ENCODE measurements at regions not wholly inside any gene's neighbourhood (a gene's known extent, or its start where the extent isn't known, plus 50 kb on each side); places are given as distances from the start of the nearest gene placed in this dataset.

DNA sequence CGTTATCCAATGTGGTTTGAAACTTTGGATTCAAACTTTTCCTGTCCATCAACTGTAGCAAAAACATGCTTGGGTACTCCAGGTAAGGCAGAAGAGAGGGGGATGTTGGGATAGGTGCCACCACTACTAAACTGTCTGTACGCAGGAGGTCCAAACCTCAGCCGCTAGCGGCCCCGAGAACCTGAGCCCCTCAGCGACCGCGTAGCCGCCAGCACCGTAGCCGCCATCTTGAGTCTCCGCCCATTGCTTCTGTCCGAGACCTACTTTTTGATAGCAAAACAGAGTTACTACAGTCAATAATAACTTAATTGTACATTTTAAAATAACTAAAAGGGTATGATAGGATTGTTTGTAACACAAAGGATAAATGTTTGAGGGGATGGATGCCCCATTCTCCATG is 119.9 kb upstream of the GRID2 start:
- Histone ChIP-seq H3K36me3 (replicated peaks in 1 of 2; ENCODE audit: control insufficient read depth in 1 of 2, insufficient read depth in 2 of 2, low read length in 1 of 2) (no peaks in the 10 kb centered on the region), H3K4me1 (ENCODE audit: control insufficient read depth in 1 of 2, insufficient read depth in 2 of 2, low read depth in 1 of 2, low read length in 1 of 2) (no peaks in the 10 kb centered on the region), H3K9ac (no peak overlapping the region), H3K4me2 (no peak overlapping the region), H3K79me2 (ENCODE audit: insufficient read depth) (no peaks in the 10 kb centered on the region), H3K9me3 (no peaks in the 10 kb centered on the region), H2AFZ (ENCODE audit: low read depth) (no peak overlapping the region), H3K27ac (ENCODE audit: low read depth in 2 of 2, low read length in 1 of 2) (no peak overlapping the region), H3F3A (replicated peaks; ENCODE audit: insufficient read depth) (no peaks in the 10 kb centered on the region), H4K20me1 (ENCODE audit: insufficient read depth) (no peaks in the 10 kb centered on the region), H3K27me3 (ENCODE audit: insufficient read depth) (no peaks in the 10 kb centered on the region), H3K9me2 (no peaks in the 10 kb centered on the region), H3K4me3 (ENCODE audit: low read depth in 2 of 2, low read length in 1 of 2) (no peak overlapping the region)
- CTCF ChIA-PET = no interaction called here
- POLR2A ChIA-PET = no interaction called here
- 96% methylated on average over 13 of the region's 13 CpGs for WGBS (ENCODE audit: low lambda C conversion rate)
- TF ChIP-seq TCF12 (IDR thresholded peaks at IDR 0.05) = no peak
- TF ChIP-seq, protein P1, sequence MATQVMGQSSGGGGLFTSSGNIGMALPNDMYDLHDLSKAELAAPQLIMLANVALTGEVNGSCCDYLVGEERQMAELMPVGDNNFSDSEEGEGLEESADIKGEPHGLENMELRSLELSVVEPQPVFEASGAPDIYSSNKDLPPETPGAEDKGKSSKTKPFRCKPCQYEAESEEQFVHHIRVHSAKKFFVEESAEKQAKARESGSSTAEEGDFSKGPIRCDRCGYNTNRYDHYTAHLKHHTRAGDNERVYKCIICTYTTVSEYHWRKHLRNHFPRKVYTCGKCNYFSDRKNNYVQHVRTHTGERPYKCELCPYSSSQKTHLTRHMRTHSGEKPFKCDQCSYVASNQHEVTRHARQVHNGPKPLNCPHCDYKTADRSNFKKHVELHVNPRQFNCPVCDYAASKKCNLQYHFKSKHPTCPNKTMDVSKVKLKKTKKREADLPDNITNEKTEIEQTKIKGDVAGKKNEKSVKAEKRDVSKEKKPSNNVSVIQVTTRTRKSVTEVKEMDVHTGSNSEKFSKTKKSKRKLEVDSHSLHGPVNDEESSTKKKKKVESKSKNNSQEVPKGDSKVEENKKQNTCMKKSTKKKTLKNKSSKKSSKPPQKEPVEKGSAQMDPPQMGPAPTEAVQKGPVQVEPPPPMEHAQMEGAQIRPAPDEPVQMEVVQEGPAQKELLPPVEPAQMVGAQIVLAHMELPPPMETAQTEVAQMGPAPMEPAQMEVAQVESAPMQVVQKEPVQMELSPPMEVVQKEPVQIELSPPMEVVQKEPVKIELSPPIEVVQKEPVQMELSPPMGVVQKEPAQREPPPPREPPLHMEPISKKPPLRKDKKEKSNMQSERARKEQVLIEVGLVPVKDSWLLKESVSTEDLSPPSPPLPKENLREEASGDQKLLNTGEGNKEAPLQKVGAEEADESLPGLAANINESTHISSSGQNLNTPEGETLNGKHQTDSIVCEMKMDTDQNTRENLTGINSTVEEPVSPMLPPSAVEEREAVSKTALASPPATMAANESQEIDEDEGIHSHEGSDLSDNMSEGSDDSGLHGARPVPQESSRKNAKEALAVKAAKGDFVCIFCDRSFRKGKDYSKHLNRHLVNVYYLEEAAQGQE (IDR thresholded peaks at IDR 0.05; ENCODE audit: low read depth, low read length) = no peak
- no peak for TF ChIP-seq FOSL2 (IDR thresholded peaks at IDR 0.05; ENCODE audit: borderline replicate concordance, low read depth)
- TF ChIP-seq NRF1 (IDR thresholded peaks at IDR 0.05; ENCODE audit: low read depth, low read length) = no peak
- no peak for TF ChIP-seq SIN3A (IDR thresholded peaks at IDR 0.05; ENCODE audit: borderline replicate concordance, low read depth, low read length)
- TF ChIP-seq USF1 (IDR thresholded peaks at IDR 0.05; ENCODE audit: borderline replicate concordance, low read depth) = no peak
- no peak for TF ChIP-seq RCOR1 (IDR thresholded peaks at IDR 0.05; ENCODE audit: low read length)
- no peak for TF ChIP-seq RAD21 (IDR thresholded peaks at IDR 0.05; ENCODE audit: low read length)
- no peak for TF ChIP-seq NFIC (IDR thresholded peaks at IDR 0.05; ENCODE audit: borderline replicate concordance)
- no peak for TF ChIP-seq CHD2 (IDR thresholded peaks at IDR 0.05; ENCODE audit: low read length, partially characterized antibody)
- TF ChIP-seq MAX (IDR thresholded peaks at IDR 0.05; ENCODE audit: low read depth) = no peak
- TF ChIP-seq RXRA (IDR thresholded peaks at IDR 0.05; ENCODE audit: borderline replicate concordance, low read depth) = no peak
- no peak for TF ChIP-seq RFX5 (IDR thresholded peaks at IDR 0.05; ENCODE audit: low read length)
- no peak for TF ChIP-seq FOXM1 (IDR thresholded peaks at IDR 0.05; ENCODE audit: low read depth)
- TF ChIP-seq SMC3 (IDR thresholded peaks at IDR 0.05; ENCODE audit: low read depth, low read length) = no peak
- TF ChIP-seq JUND (IDR thresholded peaks at IDR 0.05) = no peak
- TF ChIP-seq YY1 (IDR thresholded peaks at IDR 0.05; ENCODE audit: low read depth) = no peak
- TF ChIP-seq TAF1 (IDR thresholded peaks at IDR 0.05; ENCODE audit: borderline replicate concordance, low read depth, low read length) = no peak
- TF ChIP-seq ELF1 (IDR thresholded peaks at IDR 0.05) = no peak
- DNase-seq = no peak

Data from SK-N-SH (cell line).